ENCODE measurements at regions not wholly inside any gene's neighbourhood (a gene's known extent, or its start where the extent isn't known, plus 50 kb on each side); places are given as distances from the start of the nearest gene placed in this dataset.

- DNase-seq = no peak
- H3K4me1 ChIP-seq = no peaks in the 10 kb centered on the region
- H3K36me3 ChIP-seq (replicated peaks in 1 of 2; ENCODE audit: insufficient read depth in 1 of 2, low read depth in 2 of 2) = no peaks in the 10 kb centered on the region
- no peak overlapping the region for H3K4me3 ChIP-seq
- TF ChIP-seq CTCF (IDR thresholded peaks at IDR 0.05) = no peak
- no peak for TF ChIP-seq POLR2A (IDR thresholded peaks at IDR 0.05)
- H3K27ac ChIP-seq = no peak overlapping the region
- no peak for ATAC-seq
- H3K9me3 ChIP-seq = no peaks in the 10 kb centered on the region
- intact Hi-C loops (cut with DNase I) = no loop called here
- H3K27me3 ChIP-seq = no peaks in the 10 kb centered on the region
- 64 to 65% methylated on average over 6 of the region's 6 CpGs for WGBS, 2 donors
Measured at GRCh38 chr5:61881821-61882487, 424.1 kb upstream of the KIF2A start.

GRCh38 chr5:61882901-61883500 is 423.0 kb upstream of the KIF2A start:
- no peaks in the 10 kb centered on the region for H3K36me3 ChIP-seq (replicated peaks in 1 of 2; ENCODE audit: insufficient read depth in 1 of 2, low read depth in 2 of 2)
- H3K27me3 ChIP-seq = no peaks in the 10 kb centered on the region
- DNase-seq (no peak), ATAC-seq (no peak)
- H3K27ac ChIP-seq = no peak overlapping the region
- TF ChIP-seq CTCF (IDR thresholded peaks at IDR 0.05) (no peak), POLR2A (IDR thresholded peaks at IDR 0.05) (no peak)
- no peaks in the 10 kb centered on the region for H3K4me1 ChIP-seq
- H3K4me3 ChIP-seq = no peak overlapping the region
- WGBS, 2 donors = 81 to 89% methylated on average over 9 of the region's 9 CpGs
- no peaks in the 10 kb centered on the region for H3K9me3 ChIP-seq
- intact Hi-C loops (cut with DNase I) = no loop called here

- intact Hi-C loops (cut with DNase I) = no loop called here
- Histone ChIP-seq H3K27me3 (no peaks in the 10 kb centered on the region), H3K36me3 (replicated peaks in 1 of 2; ENCODE audit: insufficient read depth in 1 of 2, low read depth in 2 of 2) (no peaks in the 10 kb centered on the region), H3K27ac (no peak overlapping the region), H3K9me3 (no peaks in the 10 kb centered on the region), H3K4me1 (no peaks in the 10 kb centered on the region), H3K4me3 (no peak overlapping the region)
- WGBS, 2 donors = 85 to 89% methylated on average over 7 of the region's 7 CpGs
- TF ChIP-seq CTCF (IDR thresholded peaks at IDR 0.05) (no peak), POLR2A (IDR thresholded peaks at IDR 0.05) (no peak)
- no peak for ATAC-seq
- DNase-seq = no peak
Measured at GRCh38 chr5:61884252-61884855, 421.7 kb upstream of the KIF2A start.

GRCh38 chr5:61886214-61886613 is 419.8 kb upstream of the KIF2A start:
- no peaks in the 10 kb centered on the region for H3K36me3 ChIP-seq (replicated peaks in 1 of 2; ENCODE audit: insufficient read depth in 1 of 2, low read depth in 2 of 2)
- H3K27ac ChIP-seq = no peak overlapping the region
- intact Hi-C loops (cut with DNase I) = no loop called here
- DNase-seq (no peak), ATAC-seq (no peak)
- H3K9me3 ChIP-seq = no peaks in the 10 kb centered on the region
- no peak overlapping the region for H3K4me3 ChIP-seq
- TF ChIP-seq POLR2A (IDR thresholded peaks at IDR 0.05) = no peak
- no peak for TF ChIP-seq CTCF (IDR thresholded peaks at IDR 0.05)
- H3K27me3 ChIP-seq = no peaks in the 10 kb centered on the region
- no peaks in the 10 kb centered on the region for H3K4me1 ChIP-seq

All from body of pancreas (tissue), 4 donors.